ENCODE measurements at regions not wholly inside any gene's neighbourhood (a gene's known extent, or its start where the extent isn't known, plus 50 kb on each side); places are given as distances from the start of the nearest gene placed in this dataset.

GRCh38 chr5:1654786-1655495, 131.2 kb upstream of the LPCAT1 start:
- no peak for TF ChIP-seq CTCF (IDR thresholded peaks at IDR 0.05)
- TF ChIP-seq POLR2A (IDR thresholded peaks at IDR 0.05): no peak

Measured in esophagus squamous epithelium (tissue), 4 donors.